Thyroid gland (tissue), 4 donors: ENCODE measurements at regions not wholly inside any gene's neighbourhood (a gene's known extent, or its start where the extent isn't known, plus 50 kb on each side); places are given as distances from the start of the nearest gene placed in this dataset.

Experiments used
- CTCF ChIP-seq, 6 experiments: fragments of 200-600 bp in 3 of 6; fragments of 450-650 bp in 3 of 6; sonication (generic) in 3 of 6; IDR thresholded peaks; one replicate each; pipeline ENCODE4 v1.5.1; 2016 to 2019; ENCODE audit warnings: antibody characterized with exemption in 6 of 6, mild to moderate bottlenecking in 2 of 6, inconsistent platforms in 1 of 6, moderate library complexity in 1 of 6
- POLR2A ChIP-seq, 2 donors: fragments of 450-650 bp; IDR thresholded peaks; one replicate each; pipeline ENCODE4 v1.6.1; 2017; ENCODE audit warnings: antibody characterized with exemption in 2 of 2, mild to moderate bottlenecking in 2 of 2, moderate library complexity in 1 of 2

GRCh38 chrX:148337873-148338272 is 162.5 kb upstream of the AFF2 start:
- TF ChIP-seq CTCF (IDR thresholded peaks at IDR 0.05) (no peak), POLR2A (IDR thresholded peaks at IDR 0.05) (no peak)
